SK-N-SH treated with all-trans-retinoic acid at 6 μM for 48 hours (cell line): ENCODE measurements at regions not wholly inside any gene's neighbourhood (a gene's known extent, or its start where the extent isn't known, plus 50 kb on each side); places are given as distances from the start of the nearest gene placed in this dataset.

Source experiments
- ATAC-seq: fragments of 200-7000 bp; cut with Tn5 transposase; 3 replicates; pipeline ENCODE4 v1.9.1; 2020; ENCODE audit warnings: mild to moderate bottlenecking, moderate library complexity
- ARNTL ChIP-seq: fragments of 450-650 bp; formaldehyde crosslinking; IDR thresholded peaks from 2 replicates; pipeline ENCODE4 v1.5.0; 2020; ENCODE audit warnings: low read depth, mild to moderate bottlenecking, moderate library complexity, borderline replicate concordance
- BACH2 ChIP-seq: fragments of 250-450 bp; sonication (Bioruptor Pico); IDR thresholded peaks from 2 replicates; pipeline ENCODE4 v1.9.0; 2021; ENCODE audit warnings: mild to moderate bottlenecking, borderline replicate concordance
- CSDC2 ChIP-seq: fragments of 250-450 bp; sonication (Bioruptor Pico); IDR thresholded peaks from 2 replicates; pipeline ENCODE4 v1.5.0; 2020; ENCODE audit warnings: mild to moderate bottlenecking, moderate library complexity
- ESRRG ChIP-seq: fragments of 250-450 bp; sonication (Bioruptor Pico); IDR thresholded peaks from 2 replicates; pipeline ENCODE4 v1.6.1; 2021; ENCODE audit warnings: mild to moderate bottlenecking
- GLIS3 ChIP-seq: fragments of 250-450 bp; sonication (Bioruptor Pico); IDR thresholded peaks from 2 replicates; pipeline ENCODE4 v1.5.0; 2020; ENCODE audit warnings: mild to moderate bottlenecking, moderate library complexity
- ISL1 ChIP-seq: fragments of 250-450 bp; sonication (Bioruptor Pico); IDR thresholded peaks from 2 replicates; pipeline ENCODE4 v2.1.2; 2022; ENCODE audit warnings: mild to moderate bottlenecking, moderate library complexity
- OSR1 ChIP-seq: fragments of 250-450 bp; sonication (Bioruptor Pico); IDR thresholded peaks from 2 replicates; pipeline ENCODE4 v1.8.0; 2022; ENCODE audit warnings: moderate library complexity, mild to moderate bottlenecking, inconsistent platforms
- PPARA ChIP-seq: fragments of 250-450 bp; sonication (Bioruptor Pico); IDR thresholded peaks from 2 replicates; pipeline ENCODE4 v1.5.0; 2020; ENCODE audit warnings: mild to moderate bottlenecking, borderline replicate concordance
- RARB ChIP-seq: fragments of 250-450 bp; sonication (Bioruptor Pico); IDR thresholded peaks from 2 replicates; pipeline ENCODE4 v1.8.0; 2021; ENCODE audit warnings: mild to moderate bottlenecking, moderate library complexity
- SNAI2 ChIP-seq: fragments of 250-450 bp; sonication (Bioruptor Pico); IDR thresholded peaks from 2 replicates; pipeline ENCODE4 v1.5.0; 2020; ENCODE audit warnings: mild to moderate bottlenecking, moderate library complexity
- TOX ChIP-seq: fragments of 250-450 bp; sonication (Bioruptor Pico); IDR thresholded peaks from 2 replicates; pipeline ENCODE4 v1.8.0; 2021; ENCODE audit warnings: mild to moderate bottlenecking, moderate library complexity, borderline replicate concordance
- ZC3H10 ChIP-seq: fragments of 250-450 bp; sonication (Bioruptor Pico); IDR thresholded peaks from 2 replicates; pipeline ENCODE4 v1.5.1; 2021; ENCODE audit warnings: mild to moderate bottlenecking, moderate library complexity
- ZFP3 ChIP-seq: fragments of 250-450 bp; sonication (Bioruptor Pico); IDR thresholded peaks from 2 replicates; pipeline ENCODE4 v1.5.0; 2020; ENCODE audit warnings: mild to moderate bottlenecking, moderate library complexity
- ZFP30 ChIP-seq: fragments of 450-650 bp; formaldehyde crosslinking; IDR thresholded peaks from 2 replicates; pipeline ENCODE4 v1.5.0; 2022; ENCODE audit warnings: mild to moderate bottlenecking, moderate library complexity
- ZNF565 ChIP-seq: fragments of 450-650 bp; formaldehyde crosslinking; conservative IDR thresholded peaks from 2 replicates; pipeline ENCODE4 v1.5.0; 2020; ENCODE audit warnings: low read depth, mild to moderate bottlenecking, moderate library complexity
- ZNF70 ChIP-seq: fragments of 450-650 bp; formaldehyde crosslinking; IDR thresholded peaks from 2 replicates; pipeline ENCODE4 v1.5.0; 2020; ENCODE audit warnings: mild to moderate bottlenecking, moderate library complexity
- ZNF8 ChIP-seq: fragments of 450-650 bp; formaldehyde crosslinking; IDR thresholded peaks from 2 replicates; pipeline ENCODE4 v1.5.0; 2020; ENCODE audit warnings: mild to moderate bottlenecking, moderate library complexity
- TF ChIP-seq, protein P1 (sequence below): fragments of 250-450 bp; sonication (Bioruptor Pico); IDR thresholded peaks from 2 replicates; pipeline ENCODE4 v1.5.0; 2020; ENCODE audit warnings: mild to moderate bottlenecking, moderate library complexity
- TF ChIP-seq, protein P2 (sequence below): fragments of 250-450 bp; sonication (Bioruptor Pico); IDR thresholded peaks from 2 replicates; pipeline ENCODE4 v1.8.0; 2021; ENCODE audit warnings: low read depth, mild to moderate bottlenecking, moderate library complexity, borderline replicate concordance
- TF ChIP-seq, protein P3 (sequence below): fragments of 250-450 bp; sonication (Bioruptor Pico); IDR thresholded peaks from 2 replicates; pipeline ENCODE4 v1.5.1; 2020; ENCODE audit warnings: low read depth, mild to moderate bottlenecking, moderate library complexity
- TF ChIP-seq, protein P4 (sequence below): fragments of 250-450 bp; sonication (Bioruptor Pico); IDR thresholded peaks from 2 replicates; pipeline ENCODE4 v1.5.1; 2021; ENCODE audit warnings: mild to moderate bottlenecking, moderate library complexity

DNA sequence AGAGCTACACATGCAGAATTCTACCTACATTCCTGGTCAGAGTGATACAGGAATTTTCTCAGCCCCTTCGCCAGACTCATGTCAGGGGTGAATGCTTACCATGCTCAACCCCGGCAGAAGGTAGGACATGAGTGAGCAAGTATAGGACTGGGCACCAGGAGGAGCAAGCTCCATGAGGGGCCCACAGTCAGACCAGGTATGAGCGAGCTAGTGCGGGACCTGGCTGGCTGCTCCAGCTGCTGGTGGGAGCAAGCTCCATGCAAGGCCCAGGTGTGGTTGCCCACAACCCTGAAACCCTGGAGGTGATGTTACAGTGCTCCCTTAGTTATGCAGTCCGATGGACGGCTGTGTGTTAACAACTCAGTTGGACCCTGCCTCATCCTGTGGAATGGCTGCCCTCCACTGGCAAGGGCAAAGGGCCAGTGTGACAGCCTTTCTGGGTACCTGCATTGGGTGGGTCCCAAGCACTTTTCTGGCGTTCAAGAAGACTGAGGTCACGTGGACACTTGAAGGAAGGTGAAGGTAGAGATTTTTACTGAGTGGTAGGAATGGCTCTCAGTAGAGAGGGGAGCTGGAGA lies 503.5 kb upstream of the CITED2 start:
- no peak for ATAC-seq
- TF ChIP-seq ZFP30 (CRISPR knock-in tag) (no peak), ARNTL (CRISPR knock-in tag) (no peak), GLIS3 (no peak), RARB (CRISPR knock-in tag) (no peak), CSDC2 (CRISPR knock-in tag) (no peak), SNAI2 (CRISPR knock-in tag) (no peak), ESRRG (CRISPR knock-in tag) (no peak), ZNF8 (no peak), BACH2 (CRISPR knock-in tag) (no peak), PPARA (no peak), ZC3H10 (CRISPR knock-in tag) (no peak), TOX (CRISPR knock-in tag) (no peak), ISL1 (CRISPR knock-in tag) (no peak)
- TF ChIP-seq, protein P1, sequence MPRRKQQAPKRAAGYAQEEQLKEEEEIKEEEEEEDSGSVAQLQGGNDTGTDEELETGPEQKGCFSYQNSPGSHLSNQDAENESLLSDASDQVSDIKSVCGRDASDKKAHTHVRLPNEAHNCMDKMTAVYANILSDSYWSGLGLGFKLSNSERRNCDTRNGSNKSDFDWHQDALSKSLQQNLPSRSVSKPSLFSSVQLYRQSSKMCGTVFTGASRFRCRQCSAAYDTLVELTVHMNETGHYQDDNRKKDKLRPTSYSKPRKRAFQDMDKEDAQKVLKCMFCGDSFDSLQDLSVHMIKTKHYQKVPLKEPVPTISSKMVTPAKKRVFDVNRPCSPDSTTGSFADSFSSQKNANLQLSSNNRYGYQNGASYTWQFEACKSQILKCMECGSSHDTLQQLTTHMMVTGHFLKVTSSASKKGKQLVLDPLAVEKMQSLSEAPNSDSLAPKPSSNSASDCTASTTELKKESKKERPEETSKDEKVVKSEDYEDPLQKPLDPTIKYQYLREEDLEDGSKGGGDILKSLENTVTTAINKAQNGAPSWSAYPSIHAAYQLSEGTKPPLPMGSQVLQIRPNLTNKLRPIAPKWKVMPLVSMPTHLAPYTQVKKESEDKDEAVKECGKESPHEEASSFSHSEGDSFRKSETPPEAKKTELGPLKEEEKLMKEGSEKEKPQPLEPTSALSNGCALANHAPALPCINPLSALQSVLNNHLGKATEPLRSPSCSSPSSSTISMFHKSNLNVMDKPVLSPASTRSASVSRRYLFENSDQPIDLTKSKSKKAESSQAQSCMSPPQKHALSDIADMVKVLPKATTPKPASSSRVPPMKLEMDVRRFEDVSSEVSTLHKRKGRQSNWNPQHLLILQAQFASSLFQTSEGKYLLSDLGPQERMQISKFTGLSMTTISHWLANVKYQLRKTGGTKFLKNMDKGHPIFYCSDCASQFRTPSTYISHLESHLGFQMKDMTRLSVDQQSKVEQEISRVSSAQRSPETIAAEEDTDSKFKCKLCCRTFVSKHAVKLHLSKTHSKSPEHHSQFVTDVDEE = no peak
- TF ChIP-seq, protein P2, sequence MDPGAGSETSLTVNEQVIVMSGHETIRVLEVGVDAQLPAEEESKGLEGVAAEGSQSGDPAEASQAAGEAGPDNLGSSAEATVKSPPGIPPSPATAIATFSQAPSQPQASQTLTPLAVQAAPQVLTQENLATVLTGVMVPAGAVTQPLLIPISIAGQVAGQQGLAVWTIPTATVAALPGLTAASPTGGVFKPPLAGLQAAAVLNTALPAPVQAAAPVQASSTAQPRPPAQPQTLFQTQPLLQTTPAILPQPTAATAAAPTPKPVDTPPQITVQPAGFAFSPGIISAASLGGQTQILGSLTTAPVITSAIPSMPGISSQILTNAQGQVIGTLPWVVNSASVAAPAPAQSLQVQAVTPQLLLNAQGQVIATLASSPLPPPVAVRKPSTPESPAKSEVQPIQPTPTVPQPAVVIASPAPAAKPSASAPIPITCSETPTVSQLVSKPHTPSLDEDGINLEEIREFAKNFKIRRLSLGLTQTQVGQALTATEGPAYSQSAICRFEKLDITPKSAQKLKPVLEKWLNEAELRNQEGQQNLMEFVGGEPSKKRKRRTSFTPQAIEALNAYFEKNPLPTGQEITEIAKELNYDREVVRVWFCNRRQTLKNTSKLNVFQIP (CRISPR knock-in tag) = no peak
- TF ChIP-seq, protein P3, sequence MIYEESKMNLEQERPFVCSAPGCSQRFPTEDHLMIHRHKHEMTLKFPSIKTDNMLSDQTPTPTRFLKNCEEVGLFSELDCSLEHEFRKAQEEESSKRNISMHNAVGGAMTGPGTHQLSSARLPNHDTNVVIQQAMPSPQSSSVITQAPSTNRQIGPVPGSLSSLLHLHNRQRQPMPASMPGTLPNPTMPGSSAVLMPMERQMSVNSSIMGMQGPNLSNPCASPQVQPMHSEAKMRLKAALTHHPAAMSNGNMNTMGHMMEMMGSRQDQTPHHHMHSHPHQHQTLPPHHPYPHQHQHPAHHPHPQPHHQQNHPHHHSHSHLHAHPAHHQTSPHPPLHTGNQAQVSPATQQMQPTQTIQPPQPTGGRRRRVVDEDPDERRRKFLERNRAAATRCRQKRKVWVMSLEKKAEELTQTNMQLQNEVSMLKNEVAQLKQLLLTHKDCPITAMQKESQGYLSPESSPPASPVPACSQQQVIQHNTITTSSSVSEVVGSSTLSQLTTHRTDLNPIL (CRISPR knock-in tag) = no peak
- TF ChIP-seq, protein P4, sequence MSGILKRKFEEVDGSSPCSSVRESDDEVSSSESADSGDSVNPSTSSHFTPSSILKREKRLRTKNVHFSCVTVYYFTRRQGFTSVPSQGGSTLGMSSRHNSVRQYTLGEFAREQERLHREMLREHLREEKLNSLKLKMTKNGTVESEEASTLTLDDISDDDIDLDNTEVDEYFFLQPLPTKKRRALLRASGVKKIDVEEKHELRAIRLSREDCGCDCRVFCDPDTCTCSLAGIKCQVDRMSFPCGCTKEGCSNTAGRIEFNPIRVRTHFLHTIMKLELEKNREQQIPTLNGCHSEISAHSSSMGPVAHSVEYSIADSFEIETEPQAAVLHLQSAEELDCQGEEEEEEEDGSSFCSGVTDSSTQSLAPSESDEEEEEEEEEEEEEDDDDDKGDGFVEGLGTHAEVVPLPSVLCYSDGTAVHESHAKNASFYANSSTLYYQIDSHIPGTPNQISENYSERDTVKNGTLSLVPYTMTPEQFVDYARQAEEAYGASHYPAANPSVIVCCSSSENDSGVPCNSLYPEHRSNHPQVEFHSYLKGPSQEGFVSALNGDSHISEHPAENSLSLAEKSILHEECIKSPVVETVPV = no peak

DNA sequence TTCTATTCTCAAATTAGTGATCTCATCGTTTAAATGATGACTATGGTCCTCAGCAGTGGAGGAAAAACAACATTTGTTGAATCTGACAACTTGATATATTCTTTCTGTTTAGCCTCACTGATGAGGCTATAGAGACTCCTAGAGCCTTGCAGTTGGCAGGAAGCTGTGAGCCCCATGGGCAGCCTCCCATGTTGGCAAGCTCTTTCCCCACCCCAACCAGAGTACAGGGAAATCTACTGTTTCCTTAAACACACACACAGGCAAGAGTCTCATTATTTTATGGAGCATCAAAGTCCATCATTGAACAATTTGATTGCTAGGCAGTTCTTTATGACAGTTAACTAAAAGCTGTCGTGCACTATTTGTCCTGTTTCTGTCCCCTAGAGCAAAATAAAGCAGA lies 498.2 kb upstream of the CITED2 start:
- no peak for ATAC-seq
- TF ChIP-seq CSDC2 (CRISPR knock-in tag) = no peak
- TF ChIP-seq BACH2 (CRISPR knock-in tag) = no peak
- TF ChIP-seq, protein P2 (CRISPR knock-in tag) = no peak
- TF ChIP-seq ZFP30 (CRISPR knock-in tag) = no peak
- TF ChIP-seq, protein P1 = no peak
- no peak for TF ChIP-seq ISL1 (CRISPR knock-in tag)
- no peak for TF ChIP-seq PPARA
- no peak for TF ChIP-seq SNAI2 (CRISPR knock-in tag)
- TF ChIP-seq ZFP3 (CRISPR knock-in tag) = no peak
- no peak for TF ChIP-seq ZNF565 (CRISPR knock-in tag)
- no peak for TF ChIP-seq GLIS3
- no peak for TF ChIP-seq ZC3H10 (CRISPR knock-in tag)
- TF ChIP-seq ZNF8 = no peak
- no peak for TF ChIP-seq RARB (CRISPR knock-in tag)
- TF ChIP-seq ZNF70 (CRISPR knock-in tag) = no peak
- TF ChIP-seq ARNTL (CRISPR knock-in tag) = no peak
- no peak for TF ChIP-seq OSR1 (CRISPR knock-in tag)
- TF ChIP-seq, protein P3 (CRISPR knock-in tag) = no peak
- TF ChIP-seq, all 23 proteins: peak for 0
